GM21825 (cell line): ENCODE measurements at regions not wholly inside any gene's neighbourhood (a gene's known extent, or its start where the extent isn't known, plus 50 kb on each side); places are given as distances from the start of the nearest gene placed in this dataset.
"Not testable (repeated sequence)": the region's sequence is repeated elsewhere in the genome, so short reads cannot be mapped to it uniquely, and the experiment has no call there.

Experiments
- ATAC-seq: cut with Tn5 transposase; IDR thresholded peaks from one replicate; pipeline ENCODE4 v1.9.1; 2021; ENCODE audit warnings: mild to moderate bottlenecking, moderate library complexity; ENCODE audit not compliant: unreplicated experiment

DNA sequence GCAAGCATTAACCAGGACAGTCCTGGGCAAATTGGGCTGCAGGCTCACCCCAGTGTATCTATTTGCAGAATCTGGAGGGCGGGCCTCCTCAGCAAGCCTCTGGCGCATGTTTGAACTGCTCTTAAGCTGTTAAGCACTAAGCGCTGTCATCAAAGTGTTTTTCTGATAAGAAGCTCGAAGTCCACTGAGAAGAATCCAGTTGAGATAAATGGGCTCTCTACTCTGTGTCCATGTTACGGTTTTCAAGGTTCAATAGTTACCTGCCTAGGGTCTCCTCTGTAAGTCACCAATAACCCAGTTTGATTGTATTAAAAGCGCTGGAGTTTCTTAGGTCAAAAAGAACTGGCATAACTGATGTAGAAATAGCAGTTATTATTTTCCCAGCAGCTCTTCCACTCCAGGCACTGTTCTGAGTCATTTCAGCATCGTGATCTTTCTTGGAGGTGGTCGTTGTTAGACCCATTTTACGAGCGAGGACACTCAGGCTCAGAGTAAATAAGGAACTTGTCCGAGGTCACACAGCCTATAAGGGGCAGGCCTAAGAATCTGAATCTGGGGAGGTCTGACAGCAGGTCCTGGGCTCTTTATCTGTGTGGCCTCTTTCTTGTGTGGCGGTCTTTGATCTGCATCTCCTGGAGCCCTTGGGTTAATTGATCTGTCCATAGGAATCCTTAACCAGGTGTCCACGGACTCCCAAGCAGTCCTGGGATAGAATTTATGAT lies 207.4 kb upstream of the ZNF217 start:
- ATAC-seq, result no peak

DNA sequence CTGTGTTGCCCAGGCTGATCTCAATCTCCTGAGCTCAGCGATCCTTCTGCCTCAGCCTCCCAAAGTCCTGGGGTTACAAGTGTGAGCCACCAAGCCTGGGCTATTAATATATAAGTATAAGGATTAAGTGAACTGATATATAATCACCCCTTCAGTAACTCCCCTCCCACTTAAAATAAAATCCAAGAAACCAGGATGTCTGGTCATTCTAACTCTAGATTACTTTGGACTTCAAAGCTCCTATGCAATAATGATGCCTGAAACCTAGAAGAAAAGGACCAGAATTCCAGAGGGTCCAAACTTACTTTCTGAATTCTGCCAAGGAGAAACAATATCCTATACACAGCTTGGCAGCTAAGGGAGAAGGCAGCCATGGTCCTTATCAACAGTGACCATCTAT lies 206.8 kb upstream of the ZNF217 start:
- ATAC-seq, result no peak

DNA sequence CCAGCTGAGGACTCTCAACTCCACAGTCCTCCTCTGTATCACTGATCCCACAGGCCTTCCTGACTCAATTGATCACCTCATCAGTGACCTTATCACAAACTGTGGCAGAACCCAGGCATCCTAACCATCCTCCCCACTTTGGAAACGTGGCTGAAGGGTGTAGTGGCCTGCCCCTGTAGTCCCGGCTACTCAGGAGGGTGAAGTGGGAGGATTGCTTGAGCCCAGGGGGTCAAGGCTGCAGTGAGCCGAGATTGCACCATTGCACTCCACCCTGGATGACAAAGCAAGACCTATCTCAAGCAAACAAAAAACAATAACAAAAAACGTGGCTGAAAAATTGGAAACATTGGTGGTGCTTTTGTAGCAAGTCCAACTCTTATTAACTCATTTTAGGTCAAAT lies 203.4 kb upstream of the ZNF217 start:
- ATAC-seq, result no peak

DNA sequence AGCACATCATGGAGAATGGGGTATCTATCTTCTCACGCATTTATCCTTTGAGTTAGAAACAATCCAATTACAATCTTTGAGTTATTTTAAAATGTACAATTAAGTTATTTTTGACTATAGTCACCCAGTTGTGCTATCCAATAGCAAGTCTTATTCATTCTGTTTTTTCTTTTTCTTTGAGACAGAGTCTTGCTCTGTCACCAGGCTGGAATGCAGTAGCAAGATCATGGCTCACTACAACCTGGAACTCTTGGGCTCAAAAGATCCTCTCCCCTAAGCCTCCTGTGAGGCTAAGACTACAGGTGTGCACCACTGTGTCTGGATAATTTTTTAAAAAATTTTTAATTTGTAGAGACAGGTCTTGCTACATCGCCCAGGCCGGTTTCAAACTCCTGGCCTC lies 201.5 kb upstream of the ZNF217 start:
- ATAC-seq, result no peak

DNA sequence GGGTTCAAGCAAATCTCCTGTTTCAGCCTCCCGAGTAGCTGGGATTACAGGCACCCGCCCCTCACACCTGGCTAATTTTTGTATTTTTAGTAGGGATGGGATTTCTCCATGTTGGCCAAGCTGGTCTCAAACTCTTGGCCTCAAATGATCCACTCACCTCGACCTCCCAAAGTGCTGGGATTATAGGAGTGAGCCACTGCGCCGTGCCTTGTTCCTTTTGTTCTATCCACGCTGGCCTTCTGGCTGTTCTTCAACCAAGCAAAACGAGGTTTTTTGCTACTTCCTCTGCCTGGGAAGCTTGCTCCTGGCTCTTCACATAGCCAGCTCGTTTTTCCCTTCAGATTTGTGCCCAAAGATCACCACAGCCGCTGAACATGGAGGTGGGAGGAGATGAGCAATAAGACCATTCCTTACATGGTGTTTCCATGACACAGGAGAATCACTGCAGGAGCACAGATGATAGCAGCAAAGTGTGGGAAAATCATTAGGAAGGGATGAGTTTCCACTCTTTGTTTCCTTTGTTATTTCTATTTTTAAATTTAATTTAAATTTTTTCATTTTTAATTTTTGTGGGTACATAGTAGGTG lies 201.0 kb upstream of the ZNF217 start:
- ATAC-seq, result no peak

DNA sequence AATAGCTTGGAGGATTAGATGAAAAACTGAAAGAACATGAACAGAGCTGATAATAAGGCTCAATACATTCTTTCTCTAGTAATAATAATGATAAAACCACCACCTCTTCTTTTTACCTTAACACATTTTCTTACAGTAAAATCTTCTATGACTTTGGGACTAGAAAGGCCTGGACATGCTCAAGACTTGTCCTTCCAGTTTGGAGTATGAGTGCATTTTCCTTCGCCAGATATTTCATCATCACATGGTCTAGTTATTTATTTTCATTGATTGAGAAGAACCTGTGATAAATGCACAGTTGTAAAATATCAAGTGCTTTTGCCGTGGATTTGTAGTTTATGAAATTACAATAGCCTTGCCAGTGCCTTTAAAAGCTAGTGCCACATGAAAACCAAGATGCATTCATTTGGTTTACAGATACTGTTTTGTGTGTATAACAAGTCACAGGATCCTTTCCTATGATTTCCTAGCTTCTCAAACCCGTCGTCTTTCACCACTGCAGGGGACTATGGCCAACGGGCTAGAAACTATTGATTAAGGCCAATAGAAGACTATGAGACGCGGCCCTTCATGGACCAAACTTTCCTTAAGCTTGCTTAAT lies 200.2 kb upstream of the ZNF217 start:
- ATAC-seq, result no peak

DNA sequence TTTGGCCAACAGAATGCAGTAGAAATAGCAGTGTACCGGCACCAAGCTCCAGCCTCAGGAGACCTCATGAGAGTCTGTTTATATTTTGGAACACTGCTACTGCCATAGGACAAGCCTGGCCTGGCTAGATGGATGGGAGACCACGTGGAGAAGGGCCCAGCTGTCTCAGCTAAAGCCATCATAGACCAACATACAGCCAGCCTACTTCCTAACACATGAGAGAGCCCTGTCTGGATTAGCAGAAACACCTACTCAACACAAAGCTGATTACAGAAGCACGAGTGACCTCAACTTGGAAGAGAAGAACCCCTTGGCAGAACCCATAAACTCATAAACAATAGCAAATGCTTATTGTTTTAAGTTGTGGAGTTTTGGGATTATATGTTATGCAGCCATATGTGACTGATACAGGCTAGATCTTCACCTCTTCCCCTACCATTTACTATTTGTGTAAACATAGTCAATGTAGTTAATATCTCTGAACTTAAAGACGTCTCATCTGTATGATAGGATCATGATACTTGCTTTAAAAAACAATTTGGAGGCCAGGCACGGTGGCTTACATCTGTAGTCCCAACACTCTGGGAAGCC lies 199.4 kb upstream of the ZNF217 start:
- no peak for ATAC-seq

DNA sequence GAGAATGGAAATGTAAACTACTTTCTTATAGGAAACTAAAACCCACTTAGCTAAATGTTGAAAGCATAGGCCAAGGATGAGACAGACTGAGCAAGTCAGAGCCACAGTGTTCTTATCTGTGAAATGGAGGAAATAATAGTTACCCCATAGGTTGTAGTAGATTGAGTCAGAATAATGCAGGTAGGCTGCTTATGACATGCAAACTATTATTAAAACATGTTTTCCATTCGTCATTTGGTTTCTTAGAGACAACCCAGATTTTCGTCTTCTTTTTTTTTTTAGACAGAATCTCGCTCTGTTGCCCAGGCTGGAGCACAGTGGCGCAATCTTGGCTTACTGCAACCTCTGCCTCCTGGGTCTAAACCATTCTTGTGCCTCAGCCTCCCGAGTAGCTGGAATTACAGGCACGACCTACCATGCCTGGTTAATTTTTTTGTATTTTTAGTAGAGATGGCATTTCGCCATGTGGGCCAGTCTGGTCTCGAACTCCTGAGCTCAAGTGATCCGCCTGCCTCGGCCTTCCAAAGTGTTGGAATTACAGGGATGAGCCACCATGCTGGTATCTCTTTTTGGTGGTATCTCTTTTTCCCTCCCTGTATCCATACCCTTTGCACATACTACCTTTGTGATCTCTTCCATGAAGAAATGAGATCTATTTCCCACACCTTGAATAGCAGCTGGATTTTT lies 196.5 kb upstream of the ZNF217 start:
- no peak for ATAC-seq

DNA sequence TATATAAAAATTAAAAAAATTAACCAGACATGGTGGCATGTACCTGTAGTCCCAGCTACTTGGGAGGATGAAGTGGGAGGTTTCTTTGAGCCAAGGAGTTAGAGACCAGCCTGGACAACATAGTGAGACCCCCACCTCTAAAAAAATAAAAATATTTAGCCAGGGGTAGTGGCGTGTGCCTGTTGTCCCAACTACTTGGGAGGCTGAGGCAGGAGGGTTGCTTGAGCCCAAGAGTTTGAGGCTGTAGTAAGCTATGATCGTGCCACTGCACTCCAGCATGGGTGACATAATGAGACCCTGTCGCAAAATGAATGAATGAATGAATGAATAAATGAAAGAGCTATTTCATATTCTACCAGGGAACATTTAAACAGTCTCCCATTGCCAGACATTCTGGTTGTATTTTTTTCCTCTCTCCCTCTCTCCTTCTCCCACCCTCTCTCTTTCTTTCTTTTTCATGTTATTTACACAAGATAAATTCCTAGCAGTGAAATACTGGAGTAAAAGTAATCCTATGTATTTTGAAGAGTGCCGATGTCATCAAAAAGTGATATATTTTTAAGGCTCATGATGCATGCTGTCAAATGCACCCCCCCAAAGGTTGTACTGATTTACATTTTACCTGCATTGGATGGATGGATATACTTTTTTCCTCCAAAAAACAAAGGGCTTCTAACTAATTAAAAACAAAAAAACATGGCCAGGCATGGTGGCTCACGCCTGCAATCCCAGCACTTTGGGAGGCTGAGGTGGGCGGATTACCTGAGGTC lies 194.8 kb upstream of the ZNF217 start:
- no peak for ATAC-seq

DNA sequence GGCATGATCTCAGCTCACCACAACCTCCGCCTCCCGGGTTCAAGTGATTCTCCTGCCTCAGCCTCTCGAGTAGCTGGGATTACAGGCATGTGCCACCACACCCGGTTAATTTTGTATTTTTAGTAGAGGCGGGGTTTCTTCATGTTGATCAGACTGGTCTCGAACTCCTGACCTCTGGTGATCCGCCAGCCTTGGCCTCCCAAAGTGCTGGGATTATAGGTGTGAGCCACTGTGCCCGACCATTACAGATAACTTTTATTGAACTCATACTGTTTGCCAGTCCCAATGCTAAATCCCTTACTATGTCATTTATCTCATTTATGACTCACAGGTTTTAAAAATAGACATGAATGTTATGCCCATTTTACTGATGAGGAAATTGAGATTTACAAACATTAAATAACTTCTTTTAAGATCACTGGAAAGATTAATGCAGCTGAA lies 193.9 kb upstream of the ZNF217 start:
- ATAC-seq, result not testable (repeated sequence)

DNA sequence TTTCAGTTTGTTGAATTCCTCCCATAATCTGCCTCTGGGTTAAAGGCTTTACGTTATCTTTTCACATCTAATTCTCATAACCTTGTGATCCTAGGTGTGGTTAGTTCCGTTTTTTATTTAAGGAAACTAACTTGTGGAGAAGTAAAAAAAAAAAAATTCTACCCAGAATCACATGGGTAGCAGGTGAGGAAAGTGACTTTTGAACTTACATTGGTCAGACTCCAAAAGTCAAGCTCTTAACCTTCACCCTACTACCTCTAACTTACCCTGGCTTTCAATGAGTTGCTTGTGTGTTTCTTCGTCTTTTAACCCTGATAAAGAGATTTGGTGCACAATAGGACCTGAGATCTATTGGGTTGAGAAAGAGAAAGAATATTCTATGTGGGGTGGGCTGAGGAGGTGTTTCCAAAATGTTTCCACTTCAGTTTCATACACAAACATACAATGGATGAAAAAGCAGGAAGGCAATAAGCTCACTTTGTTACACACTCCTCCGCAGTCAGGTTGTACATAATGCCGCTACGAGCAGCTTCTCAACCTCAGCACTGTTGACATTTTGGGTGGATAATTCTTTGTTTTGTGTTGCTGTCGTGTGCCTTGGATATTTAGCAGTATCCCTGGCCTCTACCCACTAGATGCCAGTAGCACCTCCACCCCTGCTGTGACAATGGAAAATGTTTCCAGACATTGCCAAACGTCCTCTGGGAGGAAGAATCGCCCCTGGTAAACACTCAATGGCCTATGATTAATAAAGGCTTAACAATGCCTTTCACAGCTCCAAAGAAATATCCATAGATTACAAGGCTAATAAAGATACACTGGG lies 193.0 kb upstream of the ZNF217 start:
- ATAC-seq, result no peak

DNA sequence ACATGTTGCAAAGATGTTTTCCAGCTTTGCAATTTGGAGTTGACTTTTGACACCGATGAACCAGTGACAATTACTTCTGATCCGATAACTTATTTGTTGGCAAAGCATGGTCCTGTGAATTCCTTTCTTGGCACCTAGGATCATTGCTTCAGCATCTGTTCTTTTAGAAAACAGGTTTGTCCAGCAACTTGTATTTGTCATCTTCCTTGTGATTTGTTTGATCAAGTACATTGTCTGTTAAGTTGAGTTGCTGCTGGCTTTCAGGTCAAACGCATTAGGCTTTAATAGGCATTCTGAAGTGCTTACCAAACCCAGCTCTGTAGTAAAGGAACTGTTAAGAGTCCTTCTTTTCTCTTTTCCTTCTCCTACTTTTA lies 192.4 kb upstream of the ZNF217 start:
- no peak for ATAC-seq

DNA sequence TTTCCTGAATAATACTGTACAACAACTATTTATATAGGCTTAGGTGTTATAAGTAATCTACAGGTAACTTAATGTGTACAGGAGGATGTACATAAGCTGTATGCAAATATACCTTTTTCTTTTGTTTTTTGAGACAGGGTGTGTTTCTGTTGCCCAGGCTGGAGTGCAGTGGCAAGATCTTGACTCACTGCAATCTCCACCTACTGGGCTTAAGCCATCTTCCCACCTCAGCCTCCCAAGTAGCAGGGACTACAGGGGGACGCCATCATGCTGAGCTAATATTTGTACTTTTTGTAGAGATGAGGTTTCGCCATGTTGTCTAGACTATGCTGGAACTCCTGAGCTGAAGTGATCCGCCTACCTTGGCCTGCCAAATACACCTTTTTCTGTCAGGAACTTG lies 191.7 kb upstream of the ZNF217 start:
- no peak for ATAC-seq

DNA sequence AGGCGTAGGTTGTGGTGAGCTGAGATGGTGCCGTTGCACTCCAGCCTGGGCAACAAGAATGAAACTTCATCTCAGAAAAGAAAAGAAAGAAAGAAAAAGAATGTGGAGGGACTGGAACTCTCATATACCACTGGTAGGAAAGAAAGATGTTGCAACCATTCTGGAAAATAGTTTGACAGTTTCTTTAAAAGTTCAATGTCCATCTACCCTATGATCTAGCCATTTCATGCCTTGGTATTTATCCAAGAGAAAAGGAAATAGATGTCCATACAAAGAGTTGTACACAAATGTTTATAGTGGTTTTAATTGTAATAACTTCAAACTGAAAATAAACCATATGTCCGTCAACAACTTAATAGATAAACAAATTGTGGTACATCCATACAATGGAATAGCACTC lies 190.1 kb upstream of the ZNF217 start:
- no peak for ATAC-seq

DNA sequence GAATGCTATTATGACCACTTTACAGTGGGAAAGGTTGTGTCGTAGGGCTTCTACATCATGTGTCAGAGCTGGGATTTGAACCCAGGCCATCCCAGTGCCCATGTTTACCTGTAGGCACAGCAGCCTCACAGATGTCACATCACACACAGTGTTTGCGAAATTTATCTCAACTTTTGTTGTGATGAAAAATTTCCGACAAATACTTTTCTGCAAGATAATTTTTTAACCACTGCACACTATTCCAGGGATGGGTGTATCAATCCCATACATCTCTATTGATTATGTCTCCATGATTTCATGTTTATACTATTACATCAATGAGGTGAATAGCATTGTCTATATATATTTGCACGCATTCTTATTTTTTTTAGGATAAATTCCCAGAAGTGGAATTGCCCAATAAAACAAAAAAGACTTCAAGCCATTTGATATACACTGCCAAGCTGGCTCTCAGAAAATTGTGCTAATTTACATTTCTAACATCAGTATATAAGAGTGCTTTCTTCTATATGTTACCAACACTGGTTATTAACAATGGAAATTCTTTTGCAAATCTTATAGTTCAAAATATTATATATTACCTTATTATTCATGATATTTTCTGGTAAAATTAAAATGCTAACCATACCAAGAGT lies 189.1 kb upstream of the ZNF217 start:
- no peak for ATAC-seq

DNA sequence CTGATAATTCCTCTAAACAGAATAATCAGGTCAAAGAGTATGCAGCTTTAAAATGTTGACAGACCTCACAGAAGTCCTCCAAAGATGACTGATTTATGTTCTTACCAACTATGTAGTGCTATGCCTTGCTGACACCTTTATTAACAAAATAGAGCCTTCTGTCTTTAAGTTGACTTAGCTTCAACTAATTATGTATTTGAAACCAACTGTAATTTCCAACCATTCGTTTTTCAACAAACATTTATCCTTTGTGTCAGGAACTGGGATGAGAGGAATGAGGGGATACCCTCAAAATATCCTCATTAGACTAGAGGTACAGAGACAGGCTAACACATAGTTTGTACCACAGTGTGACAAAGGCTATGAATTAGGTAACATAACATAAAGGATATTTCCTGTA lies 186.2 kb upstream of the ZNF217 start:
- ATAC-seq, result no peak

DNA sequence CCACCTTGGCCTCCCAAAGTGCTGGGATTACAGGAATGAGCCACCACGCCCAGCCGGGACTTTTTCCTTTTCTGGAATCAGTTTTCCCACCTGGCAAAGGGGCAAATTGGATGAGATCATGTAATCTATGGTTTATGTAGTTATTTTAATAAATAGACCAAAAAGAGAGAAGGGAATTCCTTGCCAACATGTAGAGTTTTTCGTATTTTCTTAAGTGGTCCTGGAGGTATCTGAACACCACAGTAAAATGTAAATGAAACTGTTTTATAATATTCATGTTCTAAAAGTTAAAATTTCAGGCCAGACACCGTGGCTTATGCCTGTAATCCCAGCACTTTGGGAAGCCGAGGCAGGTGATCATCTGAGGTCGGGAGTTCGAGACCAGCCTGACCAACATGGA lies 185.1 kb upstream of the ZNF217 start:
- ATAC-seq, result no peak

DNA sequence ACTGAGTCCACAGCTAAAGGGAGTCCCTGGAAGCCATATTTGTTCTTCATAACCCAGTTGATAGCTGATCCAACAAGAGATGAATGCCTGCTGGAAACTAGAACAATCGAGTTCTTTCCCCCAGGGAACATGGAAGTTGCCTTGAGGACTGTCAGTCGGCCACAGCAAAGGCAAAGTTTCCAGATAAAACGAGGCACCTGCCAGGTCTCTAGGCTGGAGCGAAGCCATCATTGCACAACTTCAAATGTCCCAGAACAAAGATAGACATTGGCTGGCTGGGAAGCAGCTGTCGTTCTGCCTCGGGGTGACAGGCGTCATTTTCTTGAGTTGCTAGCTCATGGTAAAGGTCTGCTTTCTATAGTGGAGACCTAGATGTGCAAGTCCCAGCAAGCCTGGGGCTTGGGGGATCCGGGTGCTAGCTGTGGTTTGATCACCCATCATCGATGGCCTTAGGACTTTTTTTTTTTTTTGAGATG lies 184.4 kb upstream of the ZNF217 start:
- ATAC-seq, result no peak

DNA sequence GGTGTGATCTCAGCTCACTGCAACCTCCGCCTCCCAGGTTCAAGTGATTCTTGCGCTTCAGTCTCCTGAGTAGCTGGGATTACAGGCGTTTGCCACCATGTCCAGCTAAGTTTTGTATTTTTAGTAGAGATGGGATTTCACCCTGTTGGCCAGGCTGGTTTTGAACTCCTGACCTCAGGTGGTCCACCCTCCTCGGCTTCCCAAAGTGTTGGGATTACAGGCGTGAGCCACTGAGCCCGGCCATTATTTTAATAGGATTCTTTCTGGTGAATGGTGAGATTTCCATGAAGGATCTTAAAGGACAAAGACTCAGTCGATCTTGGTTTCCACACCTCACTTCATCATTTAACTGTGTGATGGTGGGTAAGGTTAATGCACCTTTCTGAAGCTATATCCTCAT lies 183.8 kb upstream of the ZNF217 start:
- ATAC-seq, result not testable (repeated sequence)
